H1 (cell line): ENCODE measurements at regions not wholly inside any gene's neighbourhood (a gene's known extent, or its start where the extent isn't known, plus 50 kb on each side); places are given as distances from the start of the nearest gene placed in this dataset.

Experiments
- BACH1 ChIP-seq: IDR thresholded peaks from 2 replicates; pipeline ENCODE4 v1.6.1; 2012; ENCODE audit warnings: low read length, improper control_type of control experiment
- CTCF ChIP-seq, 3 experiments: IDR thresholded peaks; 1 replicate in 2 of 3; 2 replicates in 1 of 3; pipeline versions ENCODE4 v1.5.1 to v1.6.1; 2011; ENCODE audit warnings: low read length in 3 of 3, mild to moderate bottlenecking in 3 of 3, inconsistent platforms in 2 of 3, low read depth in 1 of 3, moderate library complexity in 1 of 3; ENCODE audit not compliant: insufficient read depth in 1 of 3; ENCODE audit errors: control extremely low read depth in 1 of 3
- POLR2A ChIP-seq, 2 experiments: IDR thresholded peaks; 1 replicate in 1 of 2; 2 replicates in 1 of 2; pipeline ENCODE4 v1.6.1; 2011; ENCODE audit warnings: low read depth in 2 of 2, low read length in 2 of 2, mild to moderate bottlenecking in 2 of 2; ENCODE audit errors: control extremely low read depth in 1 of 2
- TAF7 ChIP-seq: optimal IDR thresholded peaks from 2 replicates; pipeline ENCODE3; 2011; ENCODE audit warnings: low read depth, mild to moderate bottlenecking, inconsistent platforms, low read length, moderate library complexity, borderline replicate concordance
- TCF12 ChIP-seq: IDR thresholded peaks from 2 replicates; pipeline ENCODE4 v1.6.1; 2011; ENCODE audit warnings: low read depth, mild to moderate bottlenecking, low read length
- ZNF274 ChIP-seq: IDR thresholded peaks from 2 replicates; pipeline ENCODE4 v1.7.0; 2012; ENCODE audit warnings: low read length, borderline replicate concordance; ENCODE audit errors: extremely low read depth

- TF ChIP-seq POLR2A (IDR thresholded peaks at IDR 0.05; ENCODE audit: control extremely low read depth in 1 of 2, low read depth in 2 of 2, low read length in 2 of 2) (no peak), ZNF274 (no peak), TCF12 (no peak), BACH1 (no peak), CTCF (IDR thresholded peaks at IDR 0.05; ENCODE audit: control extremely low read depth in 1 of 3, insufficient read depth in 1 of 3, low read depth in 1 of 3, low read length in 3 of 3) (no peak), TAF7 (no peak)
Observed at GRCh38 chr1:228978484-228979324, 243.4 kb downstream of the RHOU start.
